Heart right ventricle (tissue), 16 donors: ENCODE measurements at regions not wholly inside any gene's neighbourhood (a gene's known extent, or its start where the extent isn't known, plus 50 kb on each side); places are given as distances from the start of the nearest gene placed in this dataset.

Experiments used
- ATAC-seq, 8 donors: fragments of 200-7000 bp; cut with Tn5 transposase; one replicate each; pipeline ENCODE4 v1.9.1; 2020; ENCODE audit warnings: mild to moderate bottlenecking in 8 of 8, moderate library complexity in 8 of 8, moderate number of reproducible peaks in 1 of 8
- DNase-seq, 2 donors: peaks; one replicate each; pipeline ENCODE4 v3.0.0-alpha.2; 2020
- H3K27ac ChIP-seq, 10 donors: fragments of 200-600 bp; sonication (generic) in 2 of 10; one replicate each; pipeline versions ENCODE4 v1.5.0 to v1.8.0; 2020 to 2022; ENCODE audit warnings: mild to moderate bottlenecking in 3 of 10
- H3K27me3 ChIP-seq, 7 donors: fragments of 200-600 bp; one replicate each; pipeline ENCODE4 v1.8.0; 2021 to 2022; ENCODE audit warnings: mild to moderate bottlenecking in 2 of 7
- H3K36me3 ChIP-seq, 9 donors: fragments of 200-600 bp; sonication (generic) in 1 of 9; one replicate each; pipeline versions ENCODE4 v1.5.0 to v1.8.0; 2020 to 2022; ENCODE audit warnings: mild to moderate bottlenecking in 2 of 9
- H3K4me1 ChIP-seq, 9 donors: fragments of 200-600 bp; sonication (generic) in 1 of 9; one replicate each; pipeline versions ENCODE4 v1.5.0 to v1.8.0; 2020 to 2022; ENCODE audit warnings: mild to moderate bottlenecking in 4 of 9
- H3K4me3 ChIP-seq, 10 donors: fragments of 200-600 bp; sonication (generic) in 2 of 10; one replicate each; pipeline versions ENCODE4 v1.5.0 to v1.8.0; 2020 to 2022; ENCODE audit warnings: mild to moderate bottlenecking in 7 of 10, moderate library complexity in 2 of 10
- H3K9me3 ChIP-seq, 11 donors: fragments of 200-600 bp in 10 of 11; sonication (generic) in 2 of 11; one replicate each; pipeline versions ENCODE4 v1.5.0 to v1.8.0; 2013 to 2022; ENCODE audit warnings: mild to moderate bottlenecking in 2 of 11, control low read depth in 1 of 11, moderate library complexity in 1 of 11
- WGBS, 2 donors: extraction: QIAGEN DNeasy Blood & Tissue Kit; methylation state at CpG; one replicate each; pipeline ENCODE4 v1.1.7; 2013; ENCODE audit warnings: inconsistent platforms in 1 of 2; 5-methylcytosine and 5-hydroxymethylcytosine counted together
- intact Hi-C, 10 donors: fragments of 100-400 bp; cut with DNase I; formaldehyde crosslinking; loops; one replicate each; pipeline versions ENCODE4 v1.11.1 to v1.14.2; 2022
- TF ChIP-seq, protein P1 (sequence below), 9 donors: fragments of 200-600 bp; sonication (generic) in 2 of 9; IDR thresholded peaks; one replicate each; pipeline versions ENCODE4 v1.5.0 to v1.8.0; 2021 to 2022; ENCODE audit warnings: antibody characterized with exemption in 9 of 9, mild to moderate bottlenecking in 5 of 9, moderate library complexity in 1 of 9
- donor health status: Arrhythmogenic right ventricular cardiomyopathy.
- donor health status: ischemic (EF 13 %, LVEDD 7.1; RV severe dilation, severe dysfunction).
- donor health status: healthy with polysubstance abuse.
- donor health status: DM: no; HTN: yes; CAD: no.
- donor health status: DM: no; HTN: no; CAD: no.
- donor health status: ischemic (EF 25% LVEDD 6.9; RV normal size, moderate dysfunction).
- donor health status: ischemic (EF 25% LVEDD 5.7; RV mildly dilated, moderate dysfunction).
- donor health status: healthy.
- donor health status: DM: yes; HTN: yes; CAD: no.
- donor health status: Ischemic cardiomyopathy.
- donor health status: ischemic (EF 35%, LVEDD 5.7; RV mildly dilated, moderate dysfunction).
- donor health status: nonischemic (EF 11% LVEDD 7.7; RV severe dilation, severe dysfunction).
- donor health status: DM: yes; HTN: yes; CAD: no.
- donor health status: PGD.
- donor health status: ischemic (EF 29% LVEDD 5.4; RV normal size, mild dysfunction).
- donor health status: nonischemic (EF 23%, LVEDD 6.1; RV moderate dilation, normal function).

DNA sequence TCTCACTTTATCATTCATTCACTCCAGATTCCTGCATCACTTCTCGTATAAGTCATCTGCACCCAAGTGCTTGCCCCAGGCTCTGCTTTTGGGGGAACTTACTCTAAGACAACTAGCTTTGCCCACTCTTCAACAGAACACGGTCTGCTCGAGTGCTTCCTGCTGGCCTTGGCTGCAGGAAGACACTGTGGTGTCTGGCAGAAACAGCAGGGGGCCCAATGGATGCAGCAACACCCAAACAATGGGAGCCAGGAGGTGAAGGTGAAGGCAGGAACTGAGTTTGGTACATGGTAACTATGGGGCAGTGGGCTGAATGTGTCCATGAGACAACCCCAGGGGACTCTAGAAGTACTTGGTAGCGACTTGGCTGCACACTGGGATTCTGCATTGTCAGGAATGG is 344.0 kb downstream of the REEP3 start:
- no peak for ATAC-seq
- Histone ChIP-seq H3K27ac (no peak overlapping the region), H3K27me3 (peaks cover 0 to 43% (median 23%) of the 10 kb centered on the region in 7 donors), H3K36me3 (no peaks in the 10 kb centered on the region), H3K4me3 (no peak overlapping the region), H3K9me3 (no peaks in the 10 kb centered on the region), H3K4me1 (peaks cover 0 to 13% (median 9%) of the 10 kb centered on the region in 9 donors)
- DNase-seq: no peak
- WGBS, 2 donors: 53 to 56% methylated on average over 4 of the region's 4 CpGs
- intact Hi-C loops: loop anchor here in 1 of 10 donors (5.0 kb wide), 1 partner anchor 112 kb away; no protein-coding TSS in a partner anchor
- TF ChIP-seq, protein P1, sequence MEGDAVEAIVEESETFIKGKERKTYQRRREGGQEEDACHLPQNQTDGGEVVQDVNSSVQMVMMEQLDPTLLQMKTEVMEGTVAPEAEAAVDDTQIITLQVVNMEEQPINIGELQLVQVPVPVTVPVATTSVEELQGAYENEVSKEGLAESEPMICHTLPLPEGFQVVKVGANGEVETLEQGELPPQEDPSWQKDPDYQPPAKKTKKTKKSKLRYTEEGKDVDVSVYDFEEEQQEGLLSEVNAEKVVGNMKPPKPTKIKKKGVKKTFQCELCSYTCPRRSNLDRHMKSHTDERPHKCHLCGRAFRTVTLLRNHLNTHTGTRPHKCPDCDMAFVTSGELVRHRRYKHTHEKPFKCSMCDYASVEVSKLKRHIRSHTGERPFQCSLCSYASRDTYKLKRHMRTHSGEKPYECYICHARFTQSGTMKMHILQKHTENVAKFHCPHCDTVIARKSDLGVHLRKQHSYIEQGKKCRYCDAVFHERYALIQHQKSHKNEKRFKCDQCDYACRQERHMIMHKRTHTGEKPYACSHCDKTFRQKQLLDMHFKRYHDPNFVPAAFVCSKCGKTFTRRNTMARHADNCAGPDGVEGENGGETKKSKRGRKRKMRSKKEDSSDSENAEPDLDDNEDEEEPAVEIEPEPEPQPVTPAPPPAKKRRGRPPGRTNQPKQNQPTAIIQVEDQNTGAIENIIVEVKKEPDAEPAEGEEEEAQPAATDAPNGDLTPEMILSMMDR (IDR thresholded peaks at IDR 0.05): no peak

DNA sequence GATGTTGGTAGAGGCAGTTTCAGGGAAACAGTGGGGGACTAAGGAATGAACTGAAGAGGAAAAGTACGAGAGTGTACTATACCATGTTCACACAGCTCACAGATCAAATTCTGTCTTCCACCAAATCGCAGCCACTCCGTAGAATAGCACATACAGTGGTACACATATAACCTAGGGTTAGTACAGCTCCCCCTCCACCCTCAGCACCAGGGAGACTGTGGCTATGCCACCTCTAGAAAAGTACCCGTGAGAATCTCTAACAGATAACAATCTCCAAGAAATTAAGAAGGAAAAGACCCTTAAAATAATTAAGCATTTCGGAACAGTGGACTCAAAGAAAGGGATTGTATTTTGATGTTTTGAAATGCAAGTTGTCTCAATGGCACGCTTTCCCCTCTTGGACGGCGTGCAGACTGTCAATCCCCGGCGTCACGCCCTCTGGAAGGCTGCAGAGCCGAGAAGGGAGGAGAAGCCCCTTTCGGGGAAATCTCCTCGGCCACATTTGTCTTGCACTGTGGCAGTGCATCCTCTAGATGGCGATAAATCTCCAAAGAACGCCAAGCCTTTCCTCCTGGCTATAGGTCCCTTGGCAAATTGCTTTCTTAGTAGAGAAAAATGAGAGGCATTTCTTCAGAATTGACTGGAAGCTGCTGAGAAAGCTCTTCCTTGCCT is 345.0 kb downstream of the REEP3 start:
- no peak overlapping the region for H3K27ac ChIP-seq
- intact Hi-C loops: loop anchor here in 1 of 10 donors (5.0 kb wide), 1 partner anchor 111 kb away; no protein-coding TSS in a partner anchor
- H3K36me3 ChIP-seq: no peaks in the 10 kb centered on the region
- H3K4me1 ChIP-seq: peaks cover 0 to 13% (median 9%) of the 10 kb centered on the region in 9 donors
- DNase-seq: peak; percentile 21 to 25
- WGBS, 2 donors: 8 to 9% methylated on average over 16 of the region's 16 CpGs
- no peaks in the 10 kb centered on the region for H3K9me3 ChIP-seq
- TF ChIP-seq, protein P1 (IDR thresholded peaks at IDR 0.05): peak; percentile 48 to 87 (median 82)
- peak in 7 of 8 donors; percentile 43 to 79 (median 61) for ATAC-seq
- peak overlapping the region in 3 of 10 donors; percentile 8 to 15 (median 11) for H3K4me3 ChIP-seq
- peaks cover 0 to 38% (median 23%) of the 10 kb centered on the region in 7 donors for H3K27me3 ChIP-seq

GRCh38 chr10:63866747-63867140 is 345.5 kb downstream of the REEP3 start:
- WGBS, 2 donors: 2 to 5% methylated on average over 2 of the region's 2 CpGs
- Histone ChIP-seq H3K4me1 (peaks cover 0 to 13% (median 9%) of the 10 kb centered on the region in 9 donors), H3K27me3 (peaks cover 0 to 38% (median 23%) of the 10 kb centered on the region in 7 donors), H3K4me3 (peak overlapping the region in 1 of 10 donors; percentile 11), H3K36me3 (no peaks in the 10 kb centered on the region), H3K9me3 (no peaks in the 10 kb centered on the region), H3K27ac (no peak overlapping the region)
- ATAC-seq (peak in 1 of 8 donors; percentile 23), DNase-seq (no peak)
- intact Hi-C loops: loop anchor here in 1 of 10 donors (5.0 kb wide), 1 partner anchor 111 kb away; no protein-coding TSS in a partner anchor
- TF ChIP-seq, protein P1 (IDR thresholded peaks at IDR 0.05): peak in 4 of 9 donors; percentile 2 to 46 (median 28)

- H3K27me3 ChIP-seq: no peaks in the 10 kb centered on the region
- no peak overlapping the region for H3K27ac ChIP-seq
- peaks cover 0 to 43% (median 13%) of the 10 kb centered on the region in 11 donors for H3K9me3 ChIP-seq
- H3K36me3 ChIP-seq: no peaks in the 10 kb centered on the region
- TF ChIP-seq, protein P1 (IDR thresholded peaks at IDR 0.05): no peak
- WGBS, 2 donors: 75 to 79% methylated on average over 2 of the region's 2 CpGs
- DNase-seq (no peak), ATAC-seq (no peak)
- intact Hi-C loops: loop anchor here in 2 of 10 donors (10.0 kb wide), 1 partner anchor 96 kb away; no protein-coding TSS in a partner anchor
- no peak overlapping the region for H3K4me3 ChIP-seq
- H3K4me1 ChIP-seq: no peaks in the 10 kb centered on the region
These were observed 357.2 kb downstream of the REEP3 start for GRCh38 chr10:63878428-63878827.
